Nephron (organoid): ENCODE measurements at regions not wholly inside any gene's neighbourhood (a gene's known extent, or its start where the extent isn't known, plus 50 kb on each side); places are given as distances from the start of the nearest gene placed in this dataset.

Source experiments
- H3K27ac Mint-ChIP-seq, 3 experiments: 2 replicates each; pipeline ENCODE4 v1.8.0; 2020; ENCODE audit warnings: mixed read lengths in 3 of 3, mild to moderate bottlenecking in 2 of 3, moderate library complexity in 1 of 3
- H3K27me3 Mint-ChIP-seq: 2 replicates; pipeline ENCODE4 v1.8.0; 2021; ENCODE audit warnings: low read depth, mild to moderate bottlenecking, moderate library complexity, mixed read lengths
- H3K36me3 Mint-ChIP-seq: 2 replicates; pipeline ENCODE4 v1.8.0; 2020; ENCODE audit warnings: low read depth, mixed read lengths
- H3K4me1 Mint-ChIP-seq: 2 replicates; pipeline ENCODE4 v1.8.0; 2020; ENCODE audit warnings: mixed read lengths
- H3K4me3 Mint-ChIP-seq, 3 experiments: 2 replicates each; pipeline ENCODE4 v1.8.0; 2020; ENCODE audit warnings: mild to moderate bottlenecking in 3 of 3, mixed read lengths in 3 of 3, moderate library complexity in 2 of 3
- H3K9me3 Mint-ChIP-seq: 2 replicates; pipeline ENCODE4 v1.8.0; 2020; ENCODE audit warnings: mixed read lengths
- TF ChIP-seq, protein P1 (sequence below), 3 experiments: fragments of 200-600 bp; sonication (generic); IDR thresholded peaks; one replicate each; pipeline ENCODE4 v1.5.0; 2021; ENCODE audit warnings: antibody characterized with exemption in 3 of 3; ENCODE audit not compliant: unreplicated experiment in 3 of 3

DNA sequence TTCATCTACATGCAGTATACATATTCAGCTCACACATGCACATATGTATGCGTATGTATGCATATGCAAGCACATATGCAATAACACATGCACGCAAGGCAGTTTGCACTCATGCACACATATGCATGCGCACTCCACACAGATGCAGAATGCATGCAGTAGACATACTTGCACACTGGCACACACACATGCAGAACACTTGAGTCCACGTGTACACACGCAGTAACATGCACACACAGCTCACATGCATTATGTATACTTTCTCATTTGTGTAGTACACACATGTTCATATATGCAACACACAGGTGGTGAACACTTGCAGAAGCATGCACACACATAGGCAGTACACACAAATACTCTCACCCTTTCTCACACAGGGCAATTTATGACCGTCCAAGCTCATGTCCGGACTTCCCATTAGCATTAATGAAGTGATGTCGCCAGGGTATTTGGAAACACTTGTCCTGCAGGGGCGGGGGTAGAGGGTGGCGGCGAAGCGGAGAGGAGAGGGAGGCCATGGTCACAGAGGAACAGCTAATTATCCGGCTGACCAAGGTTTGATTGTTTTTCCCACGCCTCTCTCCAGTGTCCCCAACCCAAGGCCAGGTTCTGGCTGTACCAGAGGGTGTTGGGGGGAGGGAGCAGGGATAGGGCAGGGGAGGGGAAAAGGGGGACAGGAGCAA lies 91.3 kb downstream of the VEGFA start:
- Mint-ChIP-seq H3K27me3 (peaks cover 36% of the 10 kb centered on the region), H3K36me3 (no peaks in the 10 kb centered on the region), H3K9me3 (no peaks in the 10 kb centered on the region), H3K4me3 (no peak overlapping the region), H3K27ac (no peak overlapping the region), H3K4me1 (peaks cover 31% of the 10 kb centered on the region)
- TF ChIP-seq, protein P1, sequence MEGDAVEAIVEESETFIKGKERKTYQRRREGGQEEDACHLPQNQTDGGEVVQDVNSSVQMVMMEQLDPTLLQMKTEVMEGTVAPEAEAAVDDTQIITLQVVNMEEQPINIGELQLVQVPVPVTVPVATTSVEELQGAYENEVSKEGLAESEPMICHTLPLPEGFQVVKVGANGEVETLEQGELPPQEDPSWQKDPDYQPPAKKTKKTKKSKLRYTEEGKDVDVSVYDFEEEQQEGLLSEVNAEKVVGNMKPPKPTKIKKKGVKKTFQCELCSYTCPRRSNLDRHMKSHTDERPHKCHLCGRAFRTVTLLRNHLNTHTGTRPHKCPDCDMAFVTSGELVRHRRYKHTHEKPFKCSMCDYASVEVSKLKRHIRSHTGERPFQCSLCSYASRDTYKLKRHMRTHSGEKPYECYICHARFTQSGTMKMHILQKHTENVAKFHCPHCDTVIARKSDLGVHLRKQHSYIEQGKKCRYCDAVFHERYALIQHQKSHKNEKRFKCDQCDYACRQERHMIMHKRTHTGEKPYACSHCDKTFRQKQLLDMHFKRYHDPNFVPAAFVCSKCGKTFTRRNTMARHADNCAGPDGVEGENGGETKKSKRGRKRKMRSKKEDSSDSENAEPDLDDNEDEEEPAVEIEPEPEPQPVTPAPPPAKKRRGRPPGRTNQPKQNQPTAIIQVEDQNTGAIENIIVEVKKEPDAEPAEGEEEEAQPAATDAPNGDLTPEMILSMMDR (IDR thresholded peaks at IDR 0.05; ENCODE audit: unreplicated experiment in 3 of 3), result no peak

DNA sequence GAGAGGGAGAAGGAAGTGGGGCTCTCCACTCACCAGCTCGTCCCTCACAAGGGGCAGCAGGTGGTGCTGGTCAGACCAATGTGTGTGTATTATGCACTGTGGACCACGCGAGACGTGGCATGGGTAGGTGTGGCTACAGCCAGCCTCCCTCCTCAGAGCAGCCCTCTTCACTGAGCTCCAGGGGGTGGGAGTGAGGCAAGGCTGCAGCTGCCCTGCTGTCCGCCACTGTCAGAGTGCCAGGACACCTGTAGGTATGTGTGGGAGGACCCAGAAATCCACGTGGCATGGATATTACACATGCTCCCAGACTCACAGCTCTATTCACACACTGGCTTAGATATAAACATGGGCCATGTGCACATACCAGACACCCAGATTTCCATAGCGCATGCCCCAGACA lies 90.3 kb downstream of the VEGFA start:
- H3K4me3 Mint-ChIP-seq, result no peak overlapping the region

DNA sequence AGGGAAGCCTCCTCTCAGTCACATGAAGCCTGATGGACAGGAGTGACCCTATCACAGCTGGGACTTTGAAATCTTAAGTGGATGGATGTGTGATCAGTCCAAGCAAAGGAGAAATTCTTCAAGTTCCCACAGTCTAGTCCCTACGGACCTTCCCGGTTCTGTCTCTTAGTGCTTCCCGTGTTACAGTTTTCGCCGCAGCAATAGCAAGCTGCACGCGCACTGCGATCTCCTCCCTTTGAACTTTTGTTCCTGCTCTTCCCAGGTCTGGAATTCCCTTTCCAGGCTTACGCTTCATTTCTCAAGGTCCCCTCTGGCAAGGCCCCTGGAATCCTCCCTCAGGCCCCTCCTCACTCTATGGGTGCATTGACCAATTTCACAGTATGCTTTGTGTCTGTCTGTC lies 89.2 kb downstream of the VEGFA start:
- no peaks in the 10 kb centered on the region for H3K9me3 Mint-ChIP-seq
- TF ChIP-seq, protein P1 (IDR thresholded peaks at IDR 0.05; ENCODE audit: unreplicated experiment in 3 of 3), result no peak
- H3K27ac Mint-ChIP-seq, result peak overlapping the region in 1 of 3 experiments; percentile 9
- no peaks in the 10 kb centered on the region for H3K36me3 Mint-ChIP-seq
- H3K27me3 Mint-ChIP-seq, result peaks cover 26% of the 10 kb centered on the region
- peaks cover 12% of the 10 kb centered on the region for H3K4me1 Mint-ChIP-seq
- no peak overlapping the region for H3K4me3 Mint-ChIP-seq

More for the DNA sequence above, 90.3 kb downstream of the VEGFA start:
- no peaks in the 10 kb centered on the region for H3K36me3 Mint-ChIP-seq
- H3K4me1 Mint-ChIP-seq, result peaks cover 20% of the 10 kb centered on the region
- no peaks in the 10 kb centered on the region for H3K9me3 Mint-ChIP-seq
- peaks cover 26% of the 10 kb centered on the region for H3K27me3 Mint-ChIP-seq
- no peak overlapping the region for H3K27ac Mint-ChIP-seq
- TF ChIP-seq, protein P1 (IDR thresholded peaks at IDR 0.05; ENCODE audit: unreplicated experiment in 3 of 3), result no peak

DNA sequence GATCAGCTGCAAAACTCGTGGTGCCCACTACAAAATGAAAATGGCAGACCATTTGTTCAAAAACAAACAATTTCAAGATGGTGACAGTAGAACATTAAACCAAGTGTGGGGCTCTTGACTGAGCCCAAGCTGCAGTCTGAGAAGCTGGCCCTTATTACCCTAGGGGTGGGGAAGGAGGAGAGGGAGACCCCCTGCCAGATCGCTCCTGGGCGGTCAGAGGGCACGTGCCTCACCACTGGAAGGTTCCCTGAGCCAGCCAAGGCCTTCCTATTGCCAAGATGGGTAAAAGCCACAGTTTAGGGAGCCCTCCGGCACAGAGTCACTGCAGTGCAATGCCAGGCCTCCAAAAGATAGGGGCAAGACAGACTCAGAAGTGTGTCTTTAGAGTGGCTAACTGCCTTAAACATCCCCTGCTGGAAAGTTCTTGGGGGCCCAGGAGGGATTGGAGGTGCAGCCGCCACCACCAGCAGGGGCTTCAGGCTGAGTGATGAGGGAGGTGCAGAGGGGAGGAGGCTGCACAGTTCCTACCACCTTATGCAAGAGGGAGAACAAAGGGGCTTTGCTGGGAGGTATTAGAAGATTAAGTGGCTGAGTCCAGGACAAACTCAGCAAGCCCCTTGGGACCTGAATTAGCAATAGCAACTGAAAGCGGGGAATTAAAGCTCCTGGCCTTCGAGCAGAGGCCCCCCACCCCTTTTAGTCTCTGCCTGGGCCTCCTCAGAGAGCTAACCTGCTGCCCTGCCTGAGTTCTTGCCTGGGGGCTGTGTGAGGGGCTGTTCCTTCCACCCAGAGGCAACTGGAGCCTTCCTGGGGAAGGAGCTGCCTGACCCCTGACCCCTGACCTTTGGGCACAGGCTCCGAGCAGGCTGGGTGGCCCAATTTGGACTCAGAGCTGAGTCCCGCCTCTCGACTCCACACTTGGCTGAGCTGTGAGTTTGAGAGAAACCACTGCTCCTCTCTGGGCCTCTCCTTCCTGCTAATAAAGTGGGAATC lies 88.4 kb downstream of the VEGFA start:
- no peak overlapping the region for H3K4me3 Mint-ChIP-seq
- H3K27ac Mint-ChIP-seq, result peak overlapping the region in 2 of 3 experiments; percentile 23 to 47
- peaks cover 29% of the 10 kb centered on the region for H3K27me3 Mint-ChIP-seq
- H3K36me3 Mint-ChIP-seq, result no peaks in the 10 kb centered on the region
- H3K9me3 Mint-ChIP-seq, result no peaks in the 10 kb centered on the region
- peaks cover 12% of the 10 kb centered on the region for H3K4me1 Mint-ChIP-seq
- TF ChIP-seq, protein P1 (IDR thresholded peaks at IDR 0.05; ENCODE audit: unreplicated experiment in 3 of 3), result no peak

DNA sequence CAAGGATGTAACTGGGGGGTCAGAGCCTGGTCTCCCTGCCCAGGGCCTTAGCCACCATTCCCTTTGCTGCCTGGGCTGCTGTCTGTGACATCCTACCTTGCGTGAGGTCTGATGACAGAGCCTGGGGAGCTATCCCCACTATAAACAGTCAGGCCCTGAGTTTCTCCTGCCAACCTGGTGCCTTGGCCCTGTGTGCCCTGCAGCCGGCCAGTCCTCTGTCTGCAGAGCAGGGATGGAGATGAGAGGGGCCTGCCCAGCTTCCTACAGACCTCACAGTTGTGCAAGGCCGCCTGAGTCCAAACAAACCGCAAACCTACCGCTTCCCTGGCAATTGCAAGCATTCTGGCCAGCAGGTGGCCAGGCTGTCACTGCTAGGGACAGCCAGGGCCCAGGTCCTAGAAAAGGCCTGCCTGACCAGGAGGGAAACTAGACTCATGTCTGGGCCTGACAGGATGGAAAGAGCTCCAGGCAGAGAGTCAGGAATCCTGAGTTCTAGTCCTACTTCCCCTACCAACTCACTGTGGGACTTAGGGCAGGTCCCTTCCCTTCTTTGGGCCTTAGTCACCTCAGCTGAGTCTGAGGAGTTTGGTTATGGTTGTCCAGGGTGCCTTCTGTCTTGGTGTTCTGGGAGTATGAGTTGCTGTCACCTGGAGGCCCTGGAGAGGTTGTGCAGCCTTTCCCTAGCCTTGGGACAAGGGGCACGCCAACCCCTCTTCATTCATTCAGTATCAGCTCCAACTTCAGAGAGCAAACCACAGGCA lies 86.2 kb downstream of the VEGFA start:
- peaks cover 30% of the 10 kb centered on the region for H3K27me3 Mint-ChIP-seq
- H3K4me3 Mint-ChIP-seq, result no peak overlapping the region
- no peak overlapping the region for H3K27ac Mint-ChIP-seq
- H3K36me3 Mint-ChIP-seq, result no peaks in the 10 kb centered on the region
- peaks cover 14% of the 10 kb centered on the region for H3K4me1 Mint-ChIP-seq
- no peaks in the 10 kb centered on the region for H3K9me3 Mint-ChIP-seq
- TF ChIP-seq, protein P1 (IDR thresholded peaks at IDR 0.05; ENCODE audit: unreplicated experiment in 3 of 3), result peak; percentile 26 to 64 (median 48)
